Hepatocyte (in vitro differentiated cells): ENCODE measurements at regions not wholly inside any gene's neighbourhood (a gene's known extent, or its start where the extent isn't known, plus 50 kb on each side); places are given as distances from the start of the nearest gene placed in this dataset.

Experiments used
- DNase-seq: peaks from one replicate; pipeline ENCODE4 v3.0.0-alpha.2; 2016; ENCODE audit warnings: low spot score
- H2AFZ ChIP-seq: fragments of 200-600 bp; sonication (generic); 2 replicates; pipeline ENCODE4 v1.6.0; 2016; ENCODE audit warnings: antibody characterized with exemption, mild to moderate bottlenecking
- H3K27ac ChIP-seq: fragments of 200-600 bp; sonication (generic); 2 replicates; pipeline ENCODE4 v1.5.1; 2016; ENCODE audit warnings: mild to moderate bottlenecking
- H3K27me3 ChIP-seq: fragments of 200-600 bp; sonication (generic); 2 replicates; pipeline ENCODE4 v1.6.1; 2016
- H3K36me3 ChIP-seq: fragments of 200-600 bp; sonication (generic); replicated peaks from 2 replicates; pipeline ENCODE4 v1.5.1; 2016; ENCODE audit warnings: low read depth; ENCODE audit not compliant: insufficient read depth
- H3K4me1 ChIP-seq: fragments of 200-600 bp; sonication (generic); 2 replicates; pipeline ENCODE4 v1.5.1; 2016; ENCODE audit warnings: mild to moderate bottlenecking, moderate library complexity; ENCODE audit not compliant: insufficient read depth
- H3K4me2 ChIP-seq: fragments of 200-600 bp; sonication (generic); 2 replicates; pipeline ENCODE4 v1.6.0; 2016
- H3K4me3 ChIP-seq: fragments of 200-600 bp; sonication (generic); 2 replicates; pipeline ENCODE4 v1.5.1; 2016; ENCODE audit warnings: mild to moderate bottlenecking
- H3K79me2 ChIP-seq: fragments of 200-600 bp; sonication (generic); 2 replicates; pipeline ENCODE4 v1.6.0; 2017; ENCODE audit warnings: mild to moderate bottlenecking
- H3K9me2 ChIP-seq: fragments of 200-600 bp; sonication (generic); replicated peaks from 2 replicates; pipeline ENCODE4 v1.6.0; 2017; ENCODE audit warnings: mild to moderate bottlenecking; ENCODE audit not compliant: insufficient read depth
- H3K9me3 ChIP-seq: fragments of 200-600 bp; sonication (generic); 2 replicates; pipeline ENCODE4 v1.5.1; 2016; ENCODE audit warnings: low read depth, mild to moderate bottlenecking
- H4K20me1 ChIP-seq: fragments of 200-600 bp; sonication (generic); 2 replicates; pipeline ENCODE4 v1.6.0; 2016; ENCODE audit warnings: mild to moderate bottlenecking; ENCODE audit not compliant: insufficient read depth, poor library complexity, severe bottlenecking
- EZH2 ChIP-seq: fragments of 200-600 bp; sonication (generic); IDR thresholded peaks from 2 replicates; pipeline ENCODE4 v1.6.1; 2016; ENCODE audit warnings: antibody characterized with exemption, mild to moderate bottlenecking, borderline replicate concordance
- EZH2phosphoT487 ChIP-seq: fragments of 200-600 bp; sonication (generic); IDR thresholded peaks from one replicate; pipeline ENCODE4 v1.6.1; 2018; ENCODE audit warnings: antibody characterized with exemption, mild to moderate bottlenecking, low read depth, moderate library complexity; ENCODE audit not compliant: unreplicated experiment, severe bottlenecking
- WGBS: methylation state at CpG from one replicate; pipeline ENCODE4 v1.1.6; 2016; ENCODE audit warnings: low lambda C conversion rate; ENCODE audit errors: missing lambda C conversion rate; 5-methylcytosine and 5-hydroxymethylcytosine counted together
- TF ChIP-seq, protein P1 (sequence below): fragments of 200-600 bp; sonication (generic); IDR thresholded peaks from 2 replicates; pipeline ENCODE4 v1.5.1; 2016; ENCODE audit warnings: antibody characterized with exemption, mild to moderate bottlenecking; ENCODE audit not compliant: poor library complexity

GRCh38 chr3:162842549-162843216 is 1346.1 kb downstream of the OTOL1 start:
- no peak for TF ChIP-seq EZH2phosphoT487
- TF ChIP-seq, protein P1, sequence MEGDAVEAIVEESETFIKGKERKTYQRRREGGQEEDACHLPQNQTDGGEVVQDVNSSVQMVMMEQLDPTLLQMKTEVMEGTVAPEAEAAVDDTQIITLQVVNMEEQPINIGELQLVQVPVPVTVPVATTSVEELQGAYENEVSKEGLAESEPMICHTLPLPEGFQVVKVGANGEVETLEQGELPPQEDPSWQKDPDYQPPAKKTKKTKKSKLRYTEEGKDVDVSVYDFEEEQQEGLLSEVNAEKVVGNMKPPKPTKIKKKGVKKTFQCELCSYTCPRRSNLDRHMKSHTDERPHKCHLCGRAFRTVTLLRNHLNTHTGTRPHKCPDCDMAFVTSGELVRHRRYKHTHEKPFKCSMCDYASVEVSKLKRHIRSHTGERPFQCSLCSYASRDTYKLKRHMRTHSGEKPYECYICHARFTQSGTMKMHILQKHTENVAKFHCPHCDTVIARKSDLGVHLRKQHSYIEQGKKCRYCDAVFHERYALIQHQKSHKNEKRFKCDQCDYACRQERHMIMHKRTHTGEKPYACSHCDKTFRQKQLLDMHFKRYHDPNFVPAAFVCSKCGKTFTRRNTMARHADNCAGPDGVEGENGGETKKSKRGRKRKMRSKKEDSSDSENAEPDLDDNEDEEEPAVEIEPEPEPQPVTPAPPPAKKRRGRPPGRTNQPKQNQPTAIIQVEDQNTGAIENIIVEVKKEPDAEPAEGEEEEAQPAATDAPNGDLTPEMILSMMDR, result no peak
- no peak for TF ChIP-seq EZH2
- no peak for DNase-seq
- H3K4me1 ChIP-seq, result no peaks in the 10 kb centered on the region
- 60% methylated on average over 4 of the region's 4 CpGs for WGBS
- H3K9me2 ChIP-seq, result no peaks in the 10 kb centered on the region
- no peaks in the 10 kb centered on the region for H3K27me3 ChIP-seq
- H2AFZ ChIP-seq, result no peak overlapping the region
- no peaks in the 10 kb centered on the region for H3K36me3 ChIP-seq
- H3K4me2 ChIP-seq, result no peak overlapping the region
- H3K27ac ChIP-seq, result no peak overlapping the region
- H3K79me2 ChIP-seq, result no peaks in the 10 kb centered on the region
- H3K4me3 ChIP-seq, result no peak overlapping the region
- H4K20me1 ChIP-seq, result no peaks in the 10 kb centered on the region
- no peaks in the 10 kb centered on the region for H3K9me3 ChIP-seq

DNA sequence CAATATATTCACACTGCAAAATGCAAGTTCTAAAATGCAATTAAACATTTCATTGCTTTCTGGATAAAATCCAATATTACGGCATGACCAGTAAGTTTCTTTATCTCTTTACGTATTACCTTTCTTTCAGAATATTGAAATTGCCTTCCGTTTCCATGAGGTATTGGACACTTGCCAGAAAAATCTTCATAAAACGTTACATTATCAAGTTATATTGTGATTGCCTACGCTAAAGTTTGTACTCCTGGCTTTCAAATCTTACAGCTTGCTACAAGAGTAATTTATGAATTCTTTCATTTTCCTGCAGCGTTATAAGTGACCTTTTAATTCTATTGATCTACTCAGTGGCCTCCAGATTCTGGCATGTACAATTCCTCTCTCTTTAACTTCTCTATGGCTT is 1349.3 kb downstream of the OTOL1 start:
- Histone ChIP-seq H3K9me2 (no peaks in the 10 kb centered on the region), H3K36me3 (no peaks in the 10 kb centered on the region), H3K4me3 (no peak overlapping the region), H3K4me1 (no peaks in the 10 kb centered on the region), H3K27me3 (no peaks in the 10 kb centered on the region), H3K4me2 (no peak overlapping the region), H3K27ac (no peak overlapping the region), H3K9me3 (no peaks in the 10 kb centered on the region), H3K79me2 (no peaks in the 10 kb centered on the region), H4K20me1 (no peaks in the 10 kb centered on the region), H2AFZ (no peak overlapping the region)
- 68% methylated on average over 6 of the region's 6 CpGs for WGBS
- no peak for DNase-seq
- TF ChIP-seq EZH2phosphoT487 (no peak), EZH2 (no peak)
- TF ChIP-seq, protein P1, result no peak

GRCh38 chr3:162847511-162847910 is 1350.9 kb downstream of the OTOL1 start:
- Histone ChIP-seq H3K4me1 (no peaks in the 10 kb centered on the region), H3K9me3 (no peaks in the 10 kb centered on the region), H3K4me3 (no peak overlapping the region), H3K9me2 (no peaks in the 10 kb centered on the region), H2AFZ (no peak overlapping the region), H3K27ac (no peak overlapping the region), H3K79me2 (no peaks in the 10 kb centered on the region), H3K4me2 (no peak overlapping the region), H3K36me3 (no peaks in the 10 kb centered on the region), H4K20me1 (no peaks in the 10 kb centered on the region), H3K27me3 (no peaks in the 10 kb centered on the region)
- no peak for TF ChIP-seq EZH2
- TF ChIP-seq, protein P1, result no peak
- no peak for DNase-seq

DNA sequence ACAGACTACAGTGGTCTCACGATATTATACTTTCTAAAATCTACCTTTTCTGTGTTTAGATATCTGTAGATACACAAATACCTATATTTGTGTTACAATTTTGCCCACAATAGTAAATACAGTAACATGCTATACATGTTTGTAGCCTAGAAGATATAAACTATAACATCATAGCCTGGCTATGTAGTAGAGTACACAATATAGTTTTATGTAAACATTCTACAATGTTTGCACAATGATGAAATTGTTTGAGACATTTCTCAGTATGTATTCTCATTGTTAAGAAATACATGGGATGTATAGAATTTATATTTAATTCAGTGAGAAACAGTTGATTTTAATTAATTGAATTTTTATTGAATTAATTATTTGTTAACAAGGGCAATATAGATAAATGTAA is 1367.0 kb downstream of the OTOL1 start:
- H3K9me2 ChIP-seq, result no peaks in the 10 kb centered on the region
- H3K27ac ChIP-seq, result no peak overlapping the region
- no peak overlapping the region for H2AFZ ChIP-seq
- no peaks in the 10 kb centered on the region for H3K79me2 ChIP-seq
- H3K4me3 ChIP-seq, result no peak overlapping the region
- no peaks in the 10 kb centered on the region for H3K36me3 ChIP-seq
- DNase-seq, result no peak
- H4K20me1 ChIP-seq, result no peaks in the 10 kb centered on the region
- whole genome bisulfite sequencing, result 100% methylated on average over 1 of the region's 1 CpG
- no peak overlapping the region for H3K4me2 ChIP-seq
- no peaks in the 10 kb centered on the region for H3K9me3 ChIP-seq
- no peaks in the 10 kb centered on the region for H3K27me3 ChIP-seq
- H3K4me1 ChIP-seq, result no peaks in the 10 kb centered on the region
- TF ChIP-seq, protein P1, result no peak
- no peak for TF ChIP-seq EZH2phosphoT487
- no peak for TF ChIP-seq EZH2
